ENCODE measurements at regions not wholly inside any gene's neighbourhood (a gene's known extent, or its start where the extent isn't known, plus 50 kb on each side); places are given as distances from the start of the nearest gene placed in this dataset.

GRCh38 chr20:17787816-17788215 is 88.0 kb downstream of the BANF2 start:
- no peak for DNase-seq

DNA sequence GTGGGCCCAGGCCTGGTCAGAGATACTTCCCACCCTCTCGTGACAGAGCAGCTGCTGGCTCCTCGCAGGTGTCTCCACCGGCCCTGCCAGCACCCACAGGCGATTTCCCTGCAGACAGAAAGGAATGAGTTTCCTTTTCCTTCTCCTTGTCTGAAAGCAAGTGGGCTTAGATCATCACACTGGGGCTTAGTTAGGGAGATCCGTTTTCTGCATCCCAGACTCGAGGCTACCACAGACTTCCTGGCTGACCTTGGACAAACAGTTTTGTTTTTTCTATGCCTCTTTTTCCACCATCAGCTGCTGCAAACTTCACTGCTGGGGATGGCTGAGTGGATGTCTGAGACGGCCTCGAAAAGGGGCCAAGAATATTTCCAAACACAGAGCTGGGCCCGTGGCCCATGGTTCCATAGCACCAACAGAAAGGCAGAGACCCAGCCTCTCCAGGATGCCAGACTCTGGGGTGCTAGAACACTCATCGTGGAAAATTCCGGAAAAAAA is 86.5 kb downstream of the BANF2 start:
- peak; percentile 82 for DNase-seq

All from tongue (tissue), 1 donor.